ENCODE measurements at regions not wholly inside any gene's neighbourhood (a gene's known extent, or its start where the extent isn't known, plus 50 kb on each side); places are given as distances from the start of the nearest gene placed in this dataset.

DNA sequence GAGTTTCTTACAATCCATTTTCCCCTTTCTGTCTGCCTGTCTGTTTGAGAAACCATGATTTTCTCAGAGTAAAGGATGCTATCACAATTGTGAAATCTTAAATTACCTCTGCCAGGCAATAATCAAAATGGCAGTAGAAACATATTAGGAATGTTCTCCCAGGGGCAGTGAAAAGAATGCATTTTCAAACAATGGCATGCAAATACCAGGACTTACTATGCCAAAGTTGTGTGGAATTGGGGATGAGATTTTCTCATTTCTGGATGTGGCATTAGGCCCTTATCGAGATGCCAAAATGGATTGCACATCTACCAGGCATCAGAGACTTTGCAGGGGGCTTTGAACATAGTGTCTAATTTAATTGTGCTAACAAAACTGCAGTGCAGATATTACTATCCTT is 821.4 kb downstream of the RNF144A start:
- Histone ChIP-seq H3K4me3 (replicated peaks; ENCODE audit: low read depth, low read length) (no peak overlapping the region), H3K36me3 (ENCODE audit: control insufficient read depth, insufficient read depth, low read length) (no peaks in the 10 kb centered on the region), H3K27me3 (replicated peaks; ENCODE audit: control insufficient read depth, insufficient read depth, low read length) (no peaks in the 10 kb centered on the region)
- no peak for DNase-seq (ENCODE audit: extremely low read depth, insufficient read length)
- TF ChIP-seq, protein P1, sequence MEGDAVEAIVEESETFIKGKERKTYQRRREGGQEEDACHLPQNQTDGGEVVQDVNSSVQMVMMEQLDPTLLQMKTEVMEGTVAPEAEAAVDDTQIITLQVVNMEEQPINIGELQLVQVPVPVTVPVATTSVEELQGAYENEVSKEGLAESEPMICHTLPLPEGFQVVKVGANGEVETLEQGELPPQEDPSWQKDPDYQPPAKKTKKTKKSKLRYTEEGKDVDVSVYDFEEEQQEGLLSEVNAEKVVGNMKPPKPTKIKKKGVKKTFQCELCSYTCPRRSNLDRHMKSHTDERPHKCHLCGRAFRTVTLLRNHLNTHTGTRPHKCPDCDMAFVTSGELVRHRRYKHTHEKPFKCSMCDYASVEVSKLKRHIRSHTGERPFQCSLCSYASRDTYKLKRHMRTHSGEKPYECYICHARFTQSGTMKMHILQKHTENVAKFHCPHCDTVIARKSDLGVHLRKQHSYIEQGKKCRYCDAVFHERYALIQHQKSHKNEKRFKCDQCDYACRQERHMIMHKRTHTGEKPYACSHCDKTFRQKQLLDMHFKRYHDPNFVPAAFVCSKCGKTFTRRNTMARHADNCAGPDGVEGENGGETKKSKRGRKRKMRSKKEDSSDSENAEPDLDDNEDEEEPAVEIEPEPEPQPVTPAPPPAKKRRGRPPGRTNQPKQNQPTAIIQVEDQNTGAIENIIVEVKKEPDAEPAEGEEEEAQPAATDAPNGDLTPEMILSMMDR (IDR thresholded peaks at IDR 0.05; ENCODE audit: insufficient read depth, low read length, poor library complexity, severe bottlenecking) = no peak

DNA sequence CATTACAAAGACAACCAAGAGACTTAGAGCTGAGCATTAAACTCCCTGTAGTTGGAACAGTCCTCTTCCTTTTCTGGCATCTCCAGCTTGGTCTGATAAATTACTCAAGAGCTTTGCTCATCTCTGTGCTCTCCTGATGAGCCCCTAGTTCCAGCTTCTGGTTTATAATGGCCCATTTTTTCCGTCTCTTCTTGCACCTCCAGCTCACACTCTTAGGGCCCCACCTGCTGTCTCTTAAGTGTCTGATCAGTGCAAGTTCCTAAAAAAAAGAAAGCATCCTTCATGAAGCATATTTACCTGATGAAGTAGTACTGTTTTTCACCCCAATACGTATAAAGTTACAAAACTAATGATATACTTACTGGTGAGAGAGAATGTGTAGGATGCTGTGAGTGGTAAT is 822.9 kb downstream of the RNF144A start:
- Histone ChIP-seq H3K4me3 (replicated peaks; ENCODE audit: low read depth, low read length) (no peak overlapping the region), H3K36me3 (ENCODE audit: control insufficient read depth, insufficient read depth, low read length) (no peaks in the 10 kb centered on the region), H3K27me3 (replicated peaks; ENCODE audit: control insufficient read depth, insufficient read depth, low read length) (no peaks in the 10 kb centered on the region)
- TF ChIP-seq, protein P1 (IDR thresholded peaks at IDR 0.05; ENCODE audit: insufficient read depth, low read length, poor library complexity, severe bottlenecking) = no peak
- no peak for DNase-seq (ENCODE audit: extremely low read depth, insufficient read length)

DNA sequence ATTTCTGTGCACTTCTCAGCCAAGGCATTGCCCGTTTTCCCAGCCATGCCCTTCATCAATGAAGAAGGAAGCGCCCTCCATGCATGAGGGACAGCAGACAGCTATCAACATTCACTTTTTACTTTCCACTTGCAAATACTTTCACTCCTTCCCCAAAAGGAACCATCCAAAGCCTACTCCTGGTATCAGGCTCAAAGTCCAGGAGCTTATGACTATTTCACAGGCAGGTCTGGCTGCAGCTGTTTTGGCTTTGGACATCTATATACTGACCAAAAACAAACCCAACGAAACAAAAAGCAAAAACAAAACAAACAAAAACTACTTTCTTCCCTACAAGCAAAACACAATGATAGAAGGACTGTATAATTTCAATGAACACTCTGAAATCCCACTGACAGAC is 825.1 kb downstream of the RNF144A start:
- TF ChIP-seq, protein P1 (IDR thresholded peaks at IDR 0.05; ENCODE audit: insufficient read depth, low read length, poor library complexity, severe bottlenecking) = no peak
- no peak for DNase-seq (ENCODE audit: extremely low read depth, insufficient read length)
- Histone ChIP-seq H3K27me3 (replicated peaks; ENCODE audit: control insufficient read depth, insufficient read depth, low read length) (no peaks in the 10 kb centered on the region), H3K36me3 (ENCODE audit: control insufficient read depth, insufficient read depth, low read length) (no peaks in the 10 kb centered on the region), H3K4me3 (replicated peaks; ENCODE audit: low read depth, low read length) (no peak overlapping the region)

DNA sequence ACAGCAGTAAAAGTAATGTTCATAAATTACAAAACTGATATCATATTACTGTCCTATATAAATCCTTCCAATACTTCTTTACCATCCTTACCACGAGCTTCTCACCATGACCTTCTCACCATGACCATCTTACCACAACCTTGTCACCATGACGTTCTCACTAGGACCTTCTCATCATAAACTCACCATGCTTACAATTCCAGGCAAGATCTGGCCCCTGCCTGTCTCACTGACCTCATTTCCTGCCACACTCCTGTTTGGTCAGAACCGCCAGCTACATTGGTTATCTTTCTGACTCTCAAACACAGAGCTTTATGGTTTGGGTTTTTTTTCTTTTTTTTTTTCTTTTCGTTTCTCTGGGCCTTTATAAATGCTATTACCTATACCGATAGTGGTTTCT is 827.6 kb downstream of the RNF144A start:
- no peaks in the 10 kb centered on the region for H3K27me3 ChIP-seq (replicated peaks; ENCODE audit: control insufficient read depth, insufficient read depth, low read length)
- TF ChIP-seq, protein P1 (IDR thresholded peaks at IDR 0.05; ENCODE audit: insufficient read depth, low read length, poor library complexity, severe bottlenecking) = no peak
- DNase-seq (ENCODE audit: extremely low read depth, insufficient read length) = no peak
- no peak overlapping the region for H3K4me3 ChIP-seq (replicated peaks; ENCODE audit: low read depth, low read length)
- H3K36me3 ChIP-seq (ENCODE audit: control insufficient read depth, insufficient read depth, low read length) = no peaks in the 10 kb centered on the region

DNA sequence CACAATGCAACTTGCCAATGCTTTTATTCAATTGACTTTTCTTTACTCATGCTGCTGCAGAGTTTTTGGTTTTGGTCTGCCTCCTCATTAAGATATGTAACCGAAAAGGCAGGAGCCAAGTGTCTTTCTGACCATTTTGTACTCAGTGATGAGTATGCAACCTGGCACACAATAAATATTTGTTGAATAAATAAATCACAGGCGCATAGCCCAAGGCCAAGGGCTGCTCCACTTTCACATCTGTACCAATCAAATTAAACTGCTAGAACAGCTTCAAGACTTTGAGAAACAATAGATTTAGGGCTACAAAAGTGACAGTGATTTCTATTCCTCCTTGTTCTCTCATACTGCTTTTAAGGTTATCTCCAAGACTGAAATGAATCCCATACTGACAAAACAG is 828.2 kb downstream of the RNF144A start:
- TF ChIP-seq, protein P1 (IDR thresholded peaks at IDR 0.05; ENCODE audit: insufficient read depth, low read length, poor library complexity, severe bottlenecking) = no peak
- DNase-seq (ENCODE audit: extremely low read depth, insufficient read length) = no peak
- Histone ChIP-seq H3K27me3 (replicated peaks; ENCODE audit: control insufficient read depth, insufficient read depth, low read length) (no peaks in the 10 kb centered on the region), H3K36me3 (ENCODE audit: control insufficient read depth, insufficient read depth, low read length) (no peaks in the 10 kb centered on the region), H3K4me3 (replicated peaks; ENCODE audit: low read depth, low read length) (no peak overlapping the region)

DNA sequence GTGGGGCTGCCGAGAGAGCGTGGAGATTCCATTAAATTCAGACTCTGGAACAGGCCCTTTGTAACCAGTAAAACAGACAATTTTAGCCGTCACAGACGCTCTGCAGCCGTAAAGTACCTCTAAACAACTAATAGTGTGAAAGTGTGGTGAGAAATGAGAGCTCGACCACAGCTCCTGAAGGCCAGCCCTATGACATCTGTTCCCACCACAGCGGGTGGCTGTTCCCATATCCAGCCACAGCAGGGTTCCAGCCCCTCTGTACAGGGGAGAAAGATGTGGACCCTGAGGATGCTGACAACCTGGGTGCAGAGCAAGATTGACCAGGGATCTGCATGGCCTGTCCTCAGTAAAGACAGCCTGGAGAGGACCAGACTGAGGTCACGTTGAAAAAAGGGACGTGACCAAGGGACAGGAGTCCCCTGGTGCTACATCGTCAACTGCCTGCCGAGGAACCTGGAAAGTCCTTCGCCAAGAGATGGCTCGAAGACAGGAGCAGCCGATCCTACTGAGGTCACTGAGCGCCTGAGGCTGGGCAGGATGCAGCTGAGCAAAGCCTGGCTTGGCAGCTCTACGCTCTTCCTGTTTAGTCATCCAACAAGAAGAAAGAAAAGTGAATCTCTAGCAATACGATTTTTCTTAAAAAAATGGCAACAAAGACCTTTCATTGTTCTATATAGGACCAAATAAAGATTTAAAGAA is 831.7 kb downstream of the RNF144A start:
- TF ChIP-seq, protein P1 (IDR thresholded peaks at IDR 0.05; ENCODE audit: insufficient read depth, low read length, poor library complexity, severe bottlenecking) = no peak
- H3K4me3 ChIP-seq (replicated peaks; ENCODE audit: low read depth, low read length) = no peak overlapping the region
- no peaks in the 10 kb centered on the region for H3K27me3 ChIP-seq (replicated peaks; ENCODE audit: control insufficient read depth, insufficient read depth, low read length)
- no peaks in the 10 kb centered on the region for H3K36me3 ChIP-seq (ENCODE audit: control insufficient read depth, insufficient read depth, low read length)
- no peak for DNase-seq (ENCODE audit: extremely low read depth, insufficient read length)
